Mesendoderm (in vitro differentiated cells): ENCODE measurements at regions not wholly inside any gene's neighbourhood (a gene's known extent, or its start where the extent isn't known, plus 50 kb on each side); places are given as distances from the start of the nearest gene placed in this dataset.
A peak's percentile ranks its signal among the peaks of the same experiment; 100 is the strongest.

Experiments used
- DNase-seq: peaks from one replicate; pipeline ENCODE4 v3.0.0; 2013
- H2AK5ac ChIP-seq: 2 replicates; pipeline ENCODE4 v1.6.1; 2013; ENCODE audit warnings: low read length, inconsistent platforms
- H2BK120ac ChIP-seq: 2 replicates; pipeline ENCODE4 v1.6.1; 2013; ENCODE audit warnings: low read depth, mild to moderate bottlenecking, low read length, moderate library complexity, mixed read lengths
- H2BK15ac ChIP-seq: replicated peaks from 2 replicates; pipeline ENCODE4 v1.6.1; 2013; ENCODE audit warnings: low read depth, mild to moderate bottlenecking, moderate library complexity
- H2BK5ac ChIP-seq: 2 replicates; pipeline ENCODE4 v1.6.1; 2013; ENCODE audit warnings: low read length, inconsistent platforms
- H3K18ac ChIP-seq: 2 replicates; pipeline ENCODE4 v1.6.1; 2013; ENCODE audit warnings: mild to moderate bottlenecking, low read length, mixed read lengths
- H3K23ac ChIP-seq: one replicate; pipeline ENCODE4 v1.6.1; 2013; ENCODE audit warnings: low read length
- H3K27ac ChIP-seq: 2 replicates; pipeline ENCODE4 v1.5.1; 2013; ENCODE audit warnings: low read depth, mild to moderate bottlenecking, inconsistent platforms, low read length, moderate library complexity
- H3K27me3 ChIP-seq: 2 replicates; pipeline ENCODE4 v1.6.1; 2013; ENCODE audit warnings: low read length, control low read depth, mild to moderate bottlenecking, inconsistent platforms; ENCODE audit not compliant: insufficient read depth, poor library complexity
- H3K36me3 ChIP-seq: 2 replicates; pipeline ENCODE4 v1.6.1; 2013; ENCODE audit warnings: low read length, inconsistent platforms; ENCODE audit not compliant: control insufficient read depth, insufficient read depth
- H3K4ac ChIP-seq: one replicate; pipeline ENCODE4 v1.6.1; 2013; ENCODE audit warnings: low read depth, mild to moderate bottlenecking, low read length, moderate library complexity
- H3K4me1 ChIP-seq: 2 replicates; pipeline ENCODE4 v1.6.1; 2013; ENCODE audit warnings: low read depth, low read length, inconsistent platforms; ENCODE audit not compliant: control insufficient read depth
- H3K4me2 ChIP-seq: 2 replicates; pipeline ENCODE4 v1.6.1; 2013; ENCODE audit warnings: low read length
- H3K4me3 ChIP-seq: 2 replicates; pipeline ENCODE4 v1.5.1; 2013; ENCODE audit warnings: mild to moderate bottlenecking, low read length
- H3K56ac ChIP-seq: one replicate; pipeline ENCODE4 v1.6.1; 2013; ENCODE audit warnings: low read length
- H3K79me1 ChIP-seq: 2 replicates; pipeline ENCODE4 v1.6.1; 2013; ENCODE audit warnings: low read length, inconsistent platforms
- H3K79me2 ChIP-seq: 2 replicates; pipeline ENCODE4 v1.6.1; 2013; ENCODE audit warnings: mild to moderate bottlenecking, low read length; ENCODE audit not compliant: control insufficient read depth, insufficient read depth
- H3K9ac ChIP-seq: 2 replicates; pipeline ENCODE4 v1.6.1; 2013; ENCODE audit warnings: low read length, inconsistent platforms
- H4K5ac ChIP-seq: one replicate; pipeline ENCODE4 v1.6.1; 2013; ENCODE audit warnings: low read length
- H4K8ac ChIP-seq: one replicate; pipeline ENCODE4 v1.6.1; 2013; ENCODE audit warnings: low read depth, mild to moderate bottlenecking, control low read depth, low read length, moderate library complexity
- WGBS: extraction: QIAGEN DNeasy Blood & Tissue Kit; methylation state at CpG from one replicate; pipeline ENCODE4 v1.1.7; 2013; ENCODE audit warnings: low lambda C conversion rate, missing lambda C conversion rate; ENCODE audit not compliant: insufficient coverage; ENCODE audit errors: extremely low coverage; 5-methylcytosine and 5-hydroxymethylcytosine counted together

- Histone ChIP-seq H3K4ac (no peak overlapping the region), H2AK5ac (no peak overlapping the region), H2BK5ac (no peak overlapping the region), H3K9ac (no peak overlapping the region), H3K27me3 (no peaks in the 10 kb centered on the region), H2BK120ac (no peak overlapping the region), H3K36me3 (no peaks in the 10 kb centered on the region), H4K5ac (no peak overlapping the region), H3K4me3 (no peak overlapping the region), H3K56ac (no peak overlapping the region), H3K18ac (no peak overlapping the region), H3K79me1 (no peaks in the 10 kb centered on the region), H3K4me2 (no peak overlapping the region), H3K23ac (no peak overlapping the region), H3K4me1 (no peaks in the 10 kb centered on the region), H4K8ac (no peak overlapping the region), H3K27ac (no peak overlapping the region), H3K79me2 (no peaks in the 10 kb centered on the region), H2BK15ac (no peak overlapping the region)
- no CpG with 5 or more reads among the region's 6 CpGs for WGBS
- DNase-seq, result no peak
Observed at GRCh38 chr2:153052807-153053559, 334.6 kb downstream of the ARL6IP6 start.

- DNase-seq, result peak; percentile 37
- no peak overlapping the region for H3K27ac ChIP-seq
- H3K18ac ChIP-seq, result no peak overlapping the region
- no CpG with 5 or more reads among the region's 1 CpG for WGBS
- no peaks in the 10 kb centered on the region for H3K4me1 ChIP-seq
- H4K5ac ChIP-seq, result no peak overlapping the region
- H3K4me3 ChIP-seq, result no peak overlapping the region
- no peak overlapping the region for H2BK5ac ChIP-seq
- H4K8ac ChIP-seq, result no peak overlapping the region
- H3K4ac ChIP-seq, result no peak overlapping the region
- H3K27me3 ChIP-seq, result no peaks in the 10 kb centered on the region
- no peak overlapping the region for H3K4me2 ChIP-seq
- H3K36me3 ChIP-seq, result no peaks in the 10 kb centered on the region
- H3K79me1 ChIP-seq, result no peaks in the 10 kb centered on the region
- H3K9ac ChIP-seq, result no peak overlapping the region
- H2BK15ac ChIP-seq, result no peak overlapping the region
- H2BK120ac ChIP-seq, result no peak overlapping the region
- H3K56ac ChIP-seq, result no peak overlapping the region
- no peaks in the 10 kb centered on the region for H3K79me2 ChIP-seq
- no peak overlapping the region for H3K23ac ChIP-seq
- no peak overlapping the region for H2AK5ac ChIP-seq
Observed at GRCh38 chr2:153047220-153047619, 328.8 kb downstream of the ARL6IP6 start.

DNA sequence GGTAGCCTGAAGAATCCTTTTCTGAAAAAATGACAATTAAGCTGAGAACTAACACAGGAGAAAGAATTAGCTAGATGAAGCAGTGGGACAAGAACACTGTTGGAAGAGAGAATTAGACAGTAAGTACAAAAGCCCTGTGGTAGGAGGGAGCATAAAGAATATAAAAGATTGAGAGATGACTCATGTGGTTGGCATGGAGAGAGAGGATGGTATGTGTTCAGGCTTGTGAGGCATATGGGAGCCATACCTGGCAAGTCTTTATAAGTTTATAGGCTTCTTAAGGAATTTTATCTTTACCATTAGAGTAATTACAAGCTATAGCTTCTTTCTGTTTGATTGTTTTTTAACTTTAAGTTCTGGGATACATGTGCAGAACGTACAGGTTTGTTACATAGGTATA lies 325.0 kb downstream of the ARL6IP6 start:
- H3K4me1 ChIP-seq, result no peaks in the 10 kb centered on the region
- H4K8ac ChIP-seq, result no peak overlapping the region
- H3K9ac ChIP-seq, result no peak overlapping the region
- H3K56ac ChIP-seq, result no peak overlapping the region
- H3K27ac ChIP-seq, result no peak overlapping the region
- WGBS, result no CpG with 5 or more reads among the region's 1 CpG
- H3K27me3 ChIP-seq, result no peaks in the 10 kb centered on the region
- no peak overlapping the region for H3K18ac ChIP-seq
- no peak overlapping the region for H2BK5ac ChIP-seq
- no peak overlapping the region for H2BK15ac ChIP-seq
- no peak overlapping the region for H3K4me3 ChIP-seq
- H3K23ac ChIP-seq, result no peak overlapping the region
- H4K5ac ChIP-seq, result no peak overlapping the region
- H3K79me2 ChIP-seq, result no peaks in the 10 kb centered on the region
- no peak for DNase-seq
- H3K4me2 ChIP-seq, result no peak overlapping the region
- no peak overlapping the region for H2AK5ac ChIP-seq
- H3K36me3 ChIP-seq, result no peaks in the 10 kb centered on the region
- H3K4ac ChIP-seq, result no peak overlapping the region
- no peaks in the 10 kb centered on the region for H3K79me1 ChIP-seq
- no peak overlapping the region for H2BK120ac ChIP-seq

DNA sequence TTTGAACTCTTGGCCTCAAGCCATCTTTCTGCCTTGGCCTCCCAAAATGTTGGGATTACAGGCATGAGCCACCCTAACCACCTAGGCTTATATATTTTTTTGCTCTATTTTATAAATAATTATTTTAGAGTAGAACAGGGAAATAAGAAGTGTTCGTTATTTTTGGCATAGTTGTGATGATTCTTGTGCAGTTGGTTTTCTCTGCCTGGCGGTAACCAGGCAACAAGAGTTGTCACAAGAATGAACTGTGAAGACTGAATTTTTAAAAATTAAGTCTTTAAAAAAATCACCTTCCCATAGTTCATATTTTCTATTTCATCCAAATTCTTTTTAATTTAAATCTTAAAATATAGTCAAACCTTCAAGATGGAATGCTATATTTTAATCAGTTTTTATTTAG lies 310.2 kb downstream of the ARL6IP6 start:
- Histone ChIP-seq H3K79me2 (no peaks in the 10 kb centered on the region), H3K4me2 (no peak overlapping the region), H2BK15ac (no peak overlapping the region), H3K18ac (no peak overlapping the region), H3K36me3 (no peaks in the 10 kb centered on the region), H3K79me1 (no peaks in the 10 kb centered on the region), H2AK5ac (no peak overlapping the region), H2BK5ac (no peak overlapping the region), H2BK120ac (no peak overlapping the region), H4K5ac (no peak overlapping the region), H4K8ac (no peak overlapping the region), H3K56ac (no peak overlapping the region), H3K27ac (no peak overlapping the region), H3K4me3 (no peak overlapping the region), H3K4ac (no peak overlapping the region), H3K27me3 (no peaks in the 10 kb centered on the region), H3K23ac (no peak overlapping the region), H3K9ac (no peak overlapping the region), H3K4me1 (no peaks in the 10 kb centered on the region)
- no peak for DNase-seq
- WGBS, result 100% methylated on average over 1 of the region's 2 CpGs

- Histone ChIP-seq H3K27me3 (no peaks in the 10 kb centered on the region), H3K27ac (no peak overlapping the region), H2BK5ac (no peak overlapping the region), H3K4me3 (no peak overlapping the region), H2BK120ac (no peak overlapping the region), H2BK15ac (no peak overlapping the region), H3K4ac (no peak overlapping the region), H3K4me1 (no peaks in the 10 kb centered on the region), H3K79me1 (no peaks in the 10 kb centered on the region), H3K23ac (no peak overlapping the region), H4K8ac (no peak overlapping the region), H3K9ac (no peak overlapping the region), H2AK5ac (no peak overlapping the region), H3K36me3 (no peaks in the 10 kb centered on the region), H3K79me2 (no peaks in the 10 kb centered on the region), H3K56ac (no peak overlapping the region), H4K5ac (no peak overlapping the region), H3K4me2 (no peak overlapping the region), H3K18ac (no peak overlapping the region)
- no CpG with 5 or more reads among the region's 1 CpG for WGBS
- no peak for DNase-seq
Observed at GRCh38 chr2:153027533-153027932, 309.1 kb downstream of the ARL6IP6 start.

GRCh38 chr2:153020201-153020600 lies 301.8 kb downstream of the ARL6IP6 start:
- no peaks in the 10 kb centered on the region for H3K79me1 ChIP-seq
- H4K5ac ChIP-seq, result no peak overlapping the region
- H3K27ac ChIP-seq, result no peak overlapping the region
- H3K23ac ChIP-seq, result no peak overlapping the region
- H2BK120ac ChIP-seq, result no peak overlapping the region
- H4K8ac ChIP-seq, result no peak overlapping the region
- no peak overlapping the region for H3K18ac ChIP-seq
- H3K9ac ChIP-seq, result no peak overlapping the region
- H3K4me3 ChIP-seq, result no peak overlapping the region
- H2AK5ac ChIP-seq, result no peak overlapping the region
- H3K36me3 ChIP-seq, result no peaks in the 10 kb centered on the region
- no peaks in the 10 kb centered on the region for H3K4me1 ChIP-seq
- H3K56ac ChIP-seq, result no peak overlapping the region
- no peak overlapping the region for H2BK5ac ChIP-seq
- no peak overlapping the region for H2BK15ac ChIP-seq
- DNase-seq, result no peak
- H3K4ac ChIP-seq, result no peak overlapping the region
- WGBS, result no CpG with 5 or more reads among the region's 2 CpGs
- no peak overlapping the region for H3K4me2 ChIP-seq
- H3K27me3 ChIP-seq, result no peaks in the 10 kb centered on the region
- no peaks in the 10 kb centered on the region for H3K79me2 ChIP-seq
